CD4-positive, alpha-beta T cell treated with Interleukin-2 at 100 ng/mL for 4 hours (primary cell): ENCODE measurements at regions not wholly inside any gene's neighbourhood (a gene's known extent, or its start where the extent isn't known, plus 50 kb on each side); places are given as distances from the start of the nearest gene placed in this dataset.

ENCODE experiments used
- DNase-seq: peaks from one replicate; pipeline ENCODE4 v3.0.0-alpha.2; 2020; ENCODE audit warnings: low spot score

DNA sequence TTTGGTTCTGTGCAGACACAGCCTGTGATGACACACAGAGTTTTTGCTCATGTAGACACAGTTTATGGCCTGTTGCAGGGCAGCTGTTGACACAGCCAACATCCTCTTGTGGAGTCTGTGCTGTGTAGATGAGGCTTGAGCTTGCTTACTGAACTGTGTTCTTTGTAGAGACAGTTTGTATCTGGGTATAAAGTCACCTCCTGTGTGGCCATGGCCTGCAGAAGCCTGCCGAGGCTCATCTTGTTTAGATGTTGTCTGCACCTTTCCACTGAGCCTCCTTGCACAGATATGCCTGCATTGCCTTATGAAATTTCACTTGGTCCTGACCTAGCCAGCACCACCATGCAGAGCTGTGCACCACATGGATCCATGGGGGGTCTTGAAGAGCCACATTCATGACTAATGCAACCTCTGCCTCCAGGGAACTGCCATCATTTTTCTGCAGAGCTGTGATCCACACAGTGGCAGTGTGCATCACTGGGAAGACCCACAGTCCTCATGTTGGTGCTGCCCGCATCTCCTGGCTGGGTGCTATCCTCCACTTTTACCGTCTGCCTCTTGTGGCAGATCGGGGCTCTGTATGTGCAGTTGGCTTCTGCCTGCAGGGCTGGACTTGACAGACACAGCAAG lies 198.0 kb upstream of the MAMLD1 start:
- DNase-seq, result no peak

DNA sequence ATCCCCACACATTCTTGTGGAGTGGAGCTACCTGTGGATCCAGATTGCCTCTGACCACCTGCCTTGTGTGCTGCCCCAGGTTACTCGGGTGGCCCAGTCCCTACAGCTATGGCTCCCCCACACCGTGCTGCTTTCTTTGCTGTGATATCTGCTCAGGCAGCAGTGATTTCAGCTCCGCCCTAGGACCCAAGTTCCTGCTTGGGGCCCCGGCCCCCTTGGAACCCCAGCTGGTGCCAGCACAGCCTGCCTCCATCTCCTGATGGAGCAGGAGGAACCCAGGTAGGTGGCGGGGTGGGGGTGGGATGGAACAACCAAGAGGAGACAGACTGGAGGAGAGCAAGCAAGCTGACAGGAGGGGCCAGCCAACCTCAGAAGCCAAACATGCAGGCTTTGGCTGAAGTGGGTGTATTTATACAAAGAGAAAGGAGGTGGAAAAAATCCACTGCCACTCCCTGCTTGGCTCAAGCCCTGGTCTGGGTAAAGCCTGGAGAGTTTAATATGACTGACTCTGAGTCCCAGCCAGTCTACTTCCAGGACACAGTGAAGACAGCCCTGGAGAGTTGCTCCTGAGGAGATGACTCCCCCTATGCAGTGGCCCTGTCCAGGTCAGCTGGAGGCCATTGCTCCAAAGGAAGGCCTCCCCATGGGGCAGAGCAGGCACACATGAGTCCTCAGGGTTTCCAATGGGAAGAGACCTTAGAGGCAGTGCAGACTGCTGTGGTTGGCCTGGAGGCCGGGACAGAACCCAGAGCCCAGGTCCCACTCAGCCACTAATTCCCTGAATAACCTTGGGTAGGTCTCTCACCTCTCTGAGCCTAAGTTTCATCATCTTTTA lies 197.1 kb upstream of the MAMLD1 start:
- no peak for DNase-seq

DNA sequence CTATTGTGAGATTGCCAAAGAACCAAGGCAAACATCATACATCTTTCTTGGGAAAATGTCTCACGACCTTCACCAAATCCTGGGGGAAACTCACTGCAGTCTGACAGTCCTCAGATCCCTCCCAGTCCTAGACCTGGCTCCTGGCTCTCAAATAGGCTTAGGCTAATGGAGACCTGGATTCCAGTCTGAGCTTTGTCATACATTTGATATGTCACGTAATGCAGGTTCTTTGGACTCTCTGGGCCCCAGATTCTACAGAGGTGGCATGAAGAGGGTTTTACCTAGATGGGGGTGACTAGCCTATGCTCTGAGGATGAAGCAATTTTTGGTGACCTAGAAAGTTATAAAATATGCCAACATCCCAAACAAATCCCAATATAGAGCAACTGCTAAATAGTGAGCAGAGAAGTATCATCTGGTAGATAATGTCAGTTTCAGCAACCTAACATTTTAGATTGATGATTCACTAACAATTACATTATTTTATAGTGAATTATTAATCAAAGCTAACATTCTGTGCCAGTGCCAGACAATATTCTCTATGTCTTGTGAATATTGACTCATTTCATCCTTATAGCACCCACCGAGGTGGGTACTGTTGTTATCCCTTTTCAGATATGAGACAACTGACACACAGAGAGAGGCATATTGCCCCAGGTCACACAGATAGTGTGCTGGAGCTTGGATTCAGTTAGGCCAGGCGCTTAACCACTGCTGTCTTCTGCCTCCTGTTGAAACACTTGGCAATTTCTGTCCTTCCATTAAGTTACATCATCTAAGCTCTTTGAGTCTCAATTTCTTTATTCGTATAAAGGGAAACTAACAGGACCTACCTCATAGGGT lies 195.4 kb upstream of the MAMLD1 start:
- DNase-seq, result no peak

DNA sequence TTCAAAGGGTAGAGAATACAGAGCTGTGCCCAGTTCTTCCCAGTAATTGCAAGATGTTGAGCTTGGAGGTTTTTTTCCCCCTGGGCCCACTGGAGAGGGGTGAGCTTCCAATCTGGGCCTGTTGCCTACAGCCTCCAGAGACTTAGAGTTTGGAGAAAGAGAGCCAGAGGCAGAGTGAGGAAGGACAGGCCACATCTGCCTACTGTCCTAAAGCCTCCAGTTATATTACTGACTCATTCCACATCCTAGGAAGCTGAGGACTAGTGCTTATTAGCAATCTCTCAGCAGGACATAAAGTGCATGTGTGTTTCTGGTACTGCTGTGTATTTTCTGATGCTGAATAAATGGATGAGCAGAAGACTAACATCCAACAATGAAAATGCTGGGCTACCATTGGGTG lies 181.0 kb upstream of the MAMLD1 start:
- no peak for DNase-seq

DNA sequence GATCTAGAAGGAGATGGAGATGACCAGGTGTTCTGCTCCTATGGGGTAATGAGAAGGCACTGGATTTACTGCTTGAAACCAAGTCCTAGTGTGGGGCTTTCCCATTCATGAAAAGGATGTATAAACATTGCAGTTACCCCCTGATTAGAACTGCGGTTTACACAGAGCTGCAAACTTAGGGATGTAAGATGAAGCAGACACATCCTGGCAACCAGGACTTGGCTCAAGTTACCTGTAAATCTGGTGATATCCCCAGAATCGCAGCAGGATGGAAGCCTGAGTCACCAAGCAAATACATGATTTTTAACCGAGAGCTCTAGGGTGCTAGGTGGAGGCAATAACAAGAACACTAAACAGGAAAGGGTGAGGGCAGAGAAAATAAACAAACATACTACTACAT lies 178.6 kb upstream of the MAMLD1 start:
- DNase-seq, result no peak

DNA sequence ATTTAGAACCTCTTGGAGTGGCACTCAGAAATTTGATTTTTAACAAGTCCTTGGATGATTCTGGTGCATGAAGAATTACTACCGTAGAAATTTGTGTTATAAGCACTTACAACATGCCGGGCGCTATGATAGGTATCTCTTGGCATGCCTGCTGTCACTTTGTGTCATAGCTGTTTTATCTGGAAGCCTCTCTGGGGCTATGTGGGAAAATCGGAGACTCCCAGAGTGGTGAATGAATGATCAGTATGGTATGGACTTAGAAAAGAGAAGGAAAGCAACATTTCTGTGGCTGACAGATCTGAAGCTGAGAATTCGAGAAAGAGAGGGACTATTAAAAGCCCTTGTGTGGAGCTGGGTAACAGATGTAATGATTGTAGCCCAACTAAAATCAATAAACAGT lies 177.4 kb upstream of the MAMLD1 start:
- DNase-seq, result no peak

DNA sequence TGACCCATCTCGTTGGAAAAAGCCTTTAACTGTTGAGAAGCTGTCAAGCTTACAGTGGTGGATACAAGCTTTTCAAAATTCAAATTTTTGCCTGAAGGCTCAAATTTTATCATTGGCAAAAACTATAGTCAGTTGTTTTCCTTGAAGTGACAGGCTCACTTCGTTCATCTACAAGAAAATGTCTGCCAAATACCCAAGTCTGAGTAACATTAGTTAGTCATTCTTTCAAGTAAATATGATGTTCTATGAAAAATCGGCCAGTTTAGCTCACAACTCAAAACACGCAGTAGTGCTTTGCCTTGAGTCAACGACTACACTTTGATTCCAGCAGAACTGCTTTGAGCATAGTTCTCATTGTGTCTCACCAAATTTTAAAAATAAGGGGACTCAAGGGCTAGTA lies 170.3 kb upstream of the MAMLD1 start:
- DNase-seq, result no peak

DNA sequence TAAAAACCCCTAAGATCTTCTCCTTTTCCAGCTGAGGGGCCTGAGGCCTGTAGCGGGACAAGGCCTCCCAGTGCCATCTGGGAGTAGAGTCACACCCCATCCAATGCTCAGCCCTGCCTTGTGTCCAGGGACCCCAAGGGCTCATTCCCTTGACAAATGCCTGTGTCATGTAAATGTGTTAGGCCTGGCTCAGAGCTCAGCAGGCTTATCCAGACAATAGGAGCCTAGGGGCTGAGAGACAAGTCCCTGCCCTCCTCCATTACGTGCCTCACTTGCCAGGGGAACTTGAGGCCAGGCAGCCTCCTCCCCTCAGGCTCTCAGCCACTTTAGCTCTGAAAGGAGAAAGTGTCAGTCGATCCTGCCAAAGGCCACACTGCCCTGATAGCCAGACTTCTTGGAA lies 166.8 kb upstream of the MAMLD1 start:
- DNase-seq, result no peak

DNA sequence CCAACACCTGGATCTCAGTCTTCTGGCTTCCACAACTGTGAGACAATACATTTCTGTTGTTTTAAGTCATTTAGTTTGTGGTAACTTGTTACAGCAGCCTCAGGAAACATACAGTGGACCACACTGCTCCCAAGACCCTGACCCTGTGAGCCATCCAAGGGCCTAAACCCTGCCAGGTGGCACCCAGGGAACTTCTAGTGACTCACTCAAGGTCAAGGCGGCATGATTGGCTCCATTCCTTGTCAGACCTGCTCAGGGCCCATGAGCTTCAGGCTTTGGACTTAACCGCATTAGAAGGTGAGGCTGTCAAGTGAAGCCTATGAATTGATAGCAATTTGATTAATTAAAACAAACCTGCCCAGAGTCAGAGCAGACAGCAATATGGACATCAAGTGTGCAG lies 165.7 kb upstream of the MAMLD1 start:
- no peak for DNase-seq

DNA sequence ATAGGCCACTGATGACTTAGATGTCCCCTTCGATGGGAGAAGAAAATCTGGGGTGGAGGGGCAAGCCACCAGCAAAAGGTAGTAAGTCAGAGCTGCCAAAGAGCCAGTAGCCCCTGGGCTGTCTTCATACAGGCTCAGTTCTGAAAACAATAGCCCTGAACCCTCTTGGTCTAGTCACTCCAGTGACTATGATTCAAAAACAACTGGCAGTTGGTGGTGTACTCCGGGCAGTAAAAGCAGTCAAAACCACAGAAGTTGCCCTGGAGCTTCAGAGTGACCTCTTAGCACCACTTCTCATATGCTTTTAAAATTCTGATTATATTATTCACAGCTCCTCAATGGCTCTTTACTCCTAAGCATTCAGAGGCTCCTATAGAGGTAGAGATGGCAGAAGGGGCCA lies 164.3 kb upstream of the MAMLD1 start:
- no peak for DNase-seq

DNA sequence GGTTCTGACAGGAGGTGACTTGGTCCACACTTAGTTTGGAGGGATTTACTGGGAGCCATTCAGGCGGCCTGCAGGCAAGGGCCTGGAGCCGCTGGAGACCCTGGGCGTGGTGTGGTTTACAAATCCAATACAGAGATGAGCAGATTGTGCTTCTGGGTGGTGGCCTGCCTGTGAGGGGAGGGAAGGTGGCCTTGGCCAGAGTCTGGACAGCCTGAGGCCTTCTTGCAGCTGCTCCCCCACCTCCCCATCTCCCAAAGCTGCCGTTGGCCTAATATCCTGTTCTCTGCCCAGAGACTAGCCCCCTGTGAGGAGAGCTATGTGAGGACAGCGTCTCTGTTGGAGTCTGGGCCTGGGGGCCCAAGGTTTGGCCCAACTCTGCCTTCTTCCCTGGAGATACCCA lies 163.9 kb upstream of the MAMLD1 start:
- no peak for DNase-seq

DNA sequence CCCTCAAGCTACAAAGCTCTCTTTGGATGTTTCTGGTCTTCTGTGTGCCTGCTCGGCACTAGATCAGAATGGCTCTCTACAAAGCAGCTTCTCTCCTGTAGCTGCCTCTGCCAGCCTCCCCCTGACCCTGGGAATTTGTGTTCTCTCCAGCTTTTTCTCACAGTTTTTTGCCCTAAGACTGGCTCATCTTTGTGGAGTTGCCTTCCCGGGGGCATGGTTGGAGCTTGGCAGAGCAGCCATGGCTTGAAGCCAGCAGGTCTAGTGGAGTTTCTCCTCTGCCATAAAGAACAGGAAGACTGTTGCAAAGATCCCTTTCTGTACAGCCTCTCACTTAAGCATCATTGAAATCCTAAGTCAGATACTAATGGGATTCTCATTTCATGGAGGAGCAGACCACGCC lies 163.3 kb upstream of the MAMLD1 start:
- no peak for DNase-seq

DNA sequence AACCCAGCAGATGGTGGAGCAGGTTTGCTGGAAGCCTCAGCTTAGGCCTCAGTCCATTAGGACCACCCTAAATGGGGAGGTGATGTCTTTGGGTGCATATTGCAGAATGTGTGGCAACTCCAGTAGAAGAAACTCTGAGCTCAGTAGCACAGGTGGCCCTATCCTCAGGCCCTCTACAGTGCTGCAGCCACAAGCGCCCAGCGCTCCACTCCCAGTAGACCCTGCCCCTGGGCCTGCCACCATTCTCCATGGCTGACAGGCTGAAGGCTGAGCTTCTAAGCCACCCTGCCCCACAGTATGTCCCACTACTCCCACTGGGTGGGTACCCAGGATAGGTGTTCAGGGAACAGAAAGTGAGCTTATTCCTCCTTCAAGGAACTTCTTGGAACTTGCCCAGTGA lies 162.8 kb upstream of the MAMLD1 start:
- DNase-seq, result no peak

DNA sequence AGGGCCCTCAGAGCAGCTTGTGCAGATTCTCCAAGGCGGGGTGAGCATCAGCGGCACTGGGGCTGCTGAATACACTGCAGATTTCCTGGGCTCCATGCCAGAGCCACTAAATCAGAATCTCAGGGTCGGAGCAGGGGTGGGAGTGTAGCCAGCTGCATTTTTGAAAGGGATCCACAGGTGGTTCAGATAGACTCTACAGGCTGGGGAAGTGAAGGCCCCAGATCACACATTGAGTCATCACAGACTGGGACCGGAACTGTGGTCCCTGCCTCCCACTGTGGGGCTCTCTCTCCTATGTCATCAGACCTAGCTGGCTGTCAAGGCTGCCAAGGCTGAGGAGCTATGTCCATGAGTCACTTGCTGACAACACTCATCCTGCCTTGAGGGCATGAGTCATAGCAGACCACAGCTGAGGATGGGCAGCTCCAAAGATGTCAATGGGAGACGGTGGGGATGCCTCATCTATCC lies 162.3 kb upstream of the MAMLD1 start:
- DNase-seq, result peak; percentile 4

DNA sequence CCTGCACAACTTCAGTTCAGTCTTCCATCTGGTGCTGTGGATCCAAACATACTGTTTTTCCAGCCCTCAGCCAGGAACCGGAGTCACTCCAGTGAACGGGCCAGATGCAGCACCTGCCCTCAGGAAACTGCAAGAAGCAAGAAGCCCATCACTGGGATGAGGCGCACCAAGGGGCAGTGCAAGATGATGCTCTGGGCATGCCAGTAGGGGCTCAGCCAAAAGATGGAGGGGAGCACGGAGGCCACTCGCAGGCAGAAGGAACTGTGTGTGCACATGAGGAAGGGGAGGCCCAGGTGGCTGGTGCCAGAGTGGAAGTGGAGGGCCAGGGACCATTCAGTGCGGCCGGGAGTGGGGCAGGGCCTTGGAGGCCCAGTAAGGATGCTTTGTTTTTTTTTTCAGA lies 161.7 kb upstream of the MAMLD1 start:
- DNase-seq, result no peak

DNA sequence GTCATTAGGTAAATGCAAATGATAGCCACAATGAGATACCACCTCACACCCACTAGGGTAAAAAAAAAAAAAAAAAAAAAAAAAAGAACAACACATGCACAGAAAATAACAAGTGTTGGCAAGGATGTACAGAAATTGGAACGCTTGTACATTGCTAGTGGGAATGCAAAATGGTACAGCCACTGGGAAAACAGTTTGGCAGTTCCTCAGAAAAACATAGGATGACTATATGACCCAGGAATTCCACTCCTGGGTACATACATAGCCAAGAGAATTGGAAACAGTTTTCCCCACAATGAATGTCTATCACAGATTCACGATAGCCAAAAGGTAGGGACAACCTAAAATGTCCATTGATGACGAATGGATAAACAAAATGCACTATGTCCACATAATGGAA lies 161.3 kb upstream of the MAMLD1 start:
- no peak for DNase-seq

DNA sequence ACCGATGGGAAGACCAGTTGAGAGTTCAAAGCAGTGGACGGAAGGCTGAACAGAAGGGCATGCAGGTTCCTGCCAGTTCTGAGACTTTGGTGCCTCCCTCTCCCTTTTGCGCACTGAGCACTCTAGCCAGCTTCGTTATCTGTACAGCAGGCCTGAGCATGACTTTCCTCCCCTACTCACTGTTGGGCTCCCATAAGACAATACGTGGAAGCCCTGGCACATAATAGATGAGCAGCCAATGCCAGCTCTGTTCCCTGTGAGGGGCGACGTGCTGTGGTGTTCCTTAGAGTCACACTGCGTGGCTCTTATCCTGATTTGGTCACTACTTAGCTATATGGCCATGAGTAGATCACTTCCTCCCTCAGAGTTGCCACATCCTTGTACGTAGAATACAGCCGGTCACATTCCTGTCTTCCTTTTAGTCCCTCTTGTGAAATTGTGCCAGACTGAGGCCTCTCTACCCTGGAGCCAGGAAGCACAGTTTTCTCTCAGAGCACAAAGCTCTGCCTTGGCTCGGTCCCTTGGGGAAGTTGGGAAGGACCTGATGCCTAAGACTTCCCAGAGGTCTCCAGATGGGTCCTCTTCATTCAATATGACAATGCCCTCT lies 160.4 kb upstream of the MAMLD1 start:
- DNase-seq, result no peak

DNA sequence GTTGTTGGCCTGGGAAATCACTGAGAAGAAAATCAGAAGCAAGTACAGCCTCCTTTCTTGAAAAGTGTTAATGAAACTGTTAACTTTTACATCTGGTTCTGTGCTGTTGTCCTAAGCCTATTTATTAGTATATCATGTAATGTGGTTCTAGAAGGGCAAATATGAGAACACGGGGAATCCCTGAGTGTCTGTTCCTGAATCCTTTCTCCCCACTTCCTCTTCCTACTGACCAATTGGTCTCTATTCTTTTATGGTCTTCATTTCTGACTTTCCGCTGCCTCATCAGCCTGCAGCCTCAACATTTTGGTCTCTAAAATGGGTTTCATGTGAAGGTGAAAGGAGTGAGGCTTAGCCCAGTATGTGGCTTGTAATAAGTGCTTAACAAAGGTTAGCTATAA lies 159.9 kb upstream of the MAMLD1 start:
- DNase-seq, result no peak

DNA sequence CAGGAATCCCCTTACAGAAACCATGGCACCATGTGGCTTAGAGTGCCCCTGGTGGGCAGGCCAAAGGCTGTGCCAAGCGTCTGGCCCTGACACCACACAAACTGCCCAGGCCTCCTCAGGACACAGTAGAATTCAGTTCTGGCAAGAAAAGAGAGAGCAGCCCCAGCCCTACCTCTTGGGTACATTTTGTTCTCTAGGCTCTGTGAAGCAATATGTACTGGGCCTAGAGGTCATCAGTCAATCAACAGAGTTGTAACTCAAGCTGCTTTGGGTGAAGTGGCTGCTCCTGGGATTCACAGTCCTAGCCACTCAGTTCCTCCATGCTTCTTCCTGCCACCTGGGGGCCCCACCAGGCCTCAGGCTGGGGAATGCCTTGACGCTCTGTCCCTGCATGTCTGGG lies 158.1 kb upstream of the MAMLD1 start:
- DNase-seq, result no peak

DNA sequence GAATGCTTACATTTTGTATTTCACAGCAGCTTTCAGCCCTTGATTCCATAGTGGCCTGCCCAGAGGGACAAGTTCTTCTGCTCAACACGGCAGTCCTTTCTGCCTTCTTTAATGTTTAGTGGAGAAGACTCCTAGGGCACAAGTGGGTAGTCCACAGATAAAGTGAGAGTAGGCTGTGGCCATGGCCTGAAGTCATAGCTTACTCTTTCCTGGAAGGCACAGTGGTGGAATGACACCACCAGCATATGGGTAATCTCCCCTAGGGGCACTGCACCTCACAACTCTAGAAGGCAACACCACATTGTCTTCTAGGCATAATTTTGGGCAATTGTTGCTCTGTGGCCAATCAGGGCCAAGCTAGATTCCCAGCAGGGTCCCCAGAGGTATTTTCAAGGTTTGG lies 155.4 kb upstream of the MAMLD1 start:
- DNase-seq, result no peak

DNA sequence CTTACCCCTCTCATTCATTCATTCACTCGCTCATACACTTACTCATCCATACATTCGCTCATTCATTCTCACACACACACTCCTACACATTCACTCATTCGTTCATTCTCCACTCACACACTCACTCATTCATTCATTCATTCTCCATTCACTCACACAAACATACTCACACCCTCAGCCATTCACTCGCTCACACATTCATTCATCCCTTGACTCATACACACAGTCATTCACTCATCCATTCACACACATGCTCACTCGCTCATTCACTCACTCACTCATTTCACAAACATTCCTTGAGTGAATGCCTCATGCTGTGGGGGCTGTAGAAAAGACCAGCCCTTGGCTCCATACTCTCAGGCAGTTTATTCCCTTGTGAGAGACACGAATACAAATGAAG lies 151.1 kb upstream of the MAMLD1 start:
- no peak for DNase-seq

DNA sequence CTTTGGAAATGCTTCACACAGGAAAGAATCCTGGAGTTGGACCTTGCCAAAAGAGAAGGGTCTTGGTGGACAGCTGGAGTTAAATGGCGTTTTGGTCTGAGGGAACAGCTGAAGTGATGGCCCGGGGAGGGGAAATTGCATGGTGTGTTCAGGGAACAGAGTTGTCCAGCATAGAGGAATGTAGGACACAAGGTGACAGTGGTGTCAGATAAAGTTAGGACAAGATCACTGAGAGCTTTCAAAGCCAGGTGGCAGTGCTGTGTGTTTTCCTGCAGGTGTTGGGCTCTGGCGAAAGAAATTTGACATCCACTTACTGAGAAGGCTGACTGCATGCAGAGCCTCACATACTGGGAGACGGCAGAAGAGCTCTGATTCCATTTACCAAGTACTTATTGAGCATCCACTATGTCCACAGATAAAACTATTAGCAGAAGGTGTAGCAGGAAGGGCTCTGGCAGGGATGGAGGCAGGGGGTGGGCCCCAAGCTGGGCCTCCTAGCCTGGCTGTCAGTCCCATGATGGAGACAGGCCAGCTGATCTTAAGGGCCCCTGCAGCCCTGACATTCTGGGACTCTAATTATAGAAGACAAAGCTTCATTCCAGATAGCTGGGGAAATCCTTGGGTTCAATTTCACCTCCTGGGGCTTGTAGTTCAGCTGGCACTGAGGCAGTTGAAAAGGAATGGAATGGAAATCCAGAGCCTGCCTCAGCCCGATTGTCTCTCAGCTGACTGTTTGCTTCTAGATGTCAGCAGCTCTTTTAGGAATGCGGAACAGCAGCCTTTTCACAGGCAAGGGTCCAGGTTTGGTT lies 150.2 kb upstream of the MAMLD1 start:
- no peak for DNase-seq
